CD8-positive, alpha-beta memory T cell (primary cell): ENCODE measurements at regions not wholly inside any gene's neighbourhood (a gene's known extent, or its start where the extent isn't known, plus 50 kb on each side); places are given as distances from the start of the nearest gene placed in this dataset.

Source experiments
- CTCF ChIA-PET: fragments of 350-600 bp; sonication (Branson Sonifier 250); formaldehyde crosslinking; loops from one replicate; lab custom pipeline; 2021; ENCODE audit warnings: antibody characterized with exemption; lab: Charles Lee
- POLR2A ChIA-PET: fragments of 350-600 bp; sonication (Branson Sonifier 250); formaldehyde crosslinking; loops from one replicate; lab custom pipeline; 2021; ENCODE audit warnings: antibody characterized with exemption; lab: Charles Lee
- DNase-seq, 5 donors: peaks; one replicate each; pipeline versions ENCODE4 v3.0.0 to v3.0.0-alpha.2; 2020 to 2022; ENCODE audit warnings: mixed read lengths in 1 of 5
- H3K27ac ChIP-seq: one replicate; pipeline ENCODE4 v1.7.0; 2013; ENCODE audit warnings: low read depth, mild to moderate bottlenecking, low read length, moderate library complexity
- H3K27me3 ChIP-seq: 2 replicates; pipeline ENCODE4 v1.7.0; 2013; ENCODE audit warnings: low read length, mild to moderate bottlenecking; ENCODE audit not compliant: insufficient read depth, poor library complexity, severe bottlenecking
- H3K36me3 ChIP-seq: 2 replicates; pipeline ENCODE4 v1.7.0; 2013; ENCODE audit warnings: mild to moderate bottlenecking, low read length, moderate library complexity; ENCODE audit not compliant: insufficient read depth
- H3K4me1 ChIP-seq: 2 replicates; pipeline ENCODE4 v1.7.0; 2013; ENCODE audit warnings: mild to moderate bottlenecking, low read length, moderate library complexity; ENCODE audit not compliant: insufficient read depth
- H3K4me3 ChIP-seq: 2 replicates; pipeline ENCODE4 v1.7.0; 2013; ENCODE audit warnings: mild to moderate bottlenecking, low read length
- H3K9me3 ChIP-seq: 2 replicates; pipeline ENCODE4 v1.7.0; 2013; ENCODE audit warnings: mild to moderate bottlenecking, low read length
- H3K27ac Mint-ChIP-seq, 8 donors: one replicate each; pipeline ENCODE4 v1.8.0; 2020 to 2021; ENCODE audit warnings: mixed read lengths in 8 of 8, mild to moderate bottlenecking in 6 of 8, inconsistent platforms in 3 of 8, moderate library complexity in 3 of 8
- H3K27me3 Mint-ChIP-seq, 2 donors: one replicate each; pipeline ENCODE4 v1.8.0; 2020 to 2021; ENCODE audit warnings: mixed read lengths in 2 of 2, mild to moderate bottlenecking in 1 of 2, moderate library complexity in 1 of 2
- H3K36me3 Mint-ChIP-seq, 3 donors: one replicate each; pipeline ENCODE4 v1.8.0; 2020 to 2021; ENCODE audit warnings: mixed read lengths in 3 of 3, inconsistent platforms in 1 of 3, mild to moderate bottlenecking in 1 of 3
- H3K4me1 Mint-ChIP-seq, 3 donors: one replicate each; pipeline ENCODE4 v1.8.0; 2020 to 2021; ENCODE audit warnings: mixed read lengths in 3 of 3, inconsistent platforms in 1 of 3, mild to moderate bottlenecking in 1 of 3
- H3K4me3 Mint-ChIP-seq, 7 donors: one replicate each; pipeline ENCODE4 v1.8.0; 2020 to 2021; ENCODE audit warnings: mixed read lengths in 7 of 7, mild to moderate bottlenecking in 6 of 7, moderate library complexity in 4 of 7, inconsistent platforms in 2 of 7
- H3K9me3 Mint-ChIP-seq, 5 donors: one replicate each; pipeline ENCODE4 v1.8.0; 2020 to 2022; ENCODE audit warnings: mixed read lengths in 5 of 5, mild to moderate bottlenecking in 3 of 5, moderate library complexity in 2 of 5, inconsistent platforms in 1 of 5

DNA sequence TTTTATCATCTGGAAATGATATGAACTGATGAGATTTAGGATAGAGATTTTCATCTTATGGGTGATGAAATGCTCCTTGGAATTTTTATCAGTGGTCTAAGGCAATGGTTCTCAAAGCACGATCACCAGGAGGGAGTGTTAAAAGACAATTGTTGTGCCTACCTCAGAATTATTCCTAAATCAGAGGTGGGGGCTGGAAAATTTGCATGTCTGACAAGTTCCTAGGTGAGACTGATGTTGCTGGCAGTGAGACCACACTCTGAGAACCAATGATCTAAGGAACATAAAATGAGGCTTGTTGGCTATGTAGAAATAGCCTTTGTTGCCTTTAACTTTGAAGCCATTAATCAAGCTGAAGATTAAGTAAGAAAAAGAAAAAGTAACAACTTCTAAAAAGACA, 416.6 kb upstream of the AZI2 start:
- no peak overlapping the region for H3K4me3 Mint-ChIP-seq
- ChIA-PET CTCF (no interaction called here), POLR2A (no interaction called here)
- Histone ChIP-seq H3K9me3 (no peaks in the 10 kb centered on the region), H3K27ac (no peak overlapping the region), H3K36me3 (no peaks in the 10 kb centered on the region), H3K4me1 (no peaks in the 10 kb centered on the region), H3K27me3 (no peaks in the 10 kb centered on the region), H3K4me3 (no peak overlapping the region)
- no peaks in the 10 kb centered on the region for H3K4me1 Mint-ChIP-seq
- peaks cover 0 to 6% of the 10 kb centered on the region in 2 donors for H3K27me3 Mint-ChIP-seq
- no peak for DNase-seq
- no peaks in the 10 kb centered on the region for H3K36me3 Mint-ChIP-seq
- H3K9me3 Mint-ChIP-seq, result peaks cover 0 to 13% (median 7%) of the 10 kb centered on the region in 5 donors
- H3K27ac Mint-ChIP-seq, result no peak overlapping the region

DNA sequence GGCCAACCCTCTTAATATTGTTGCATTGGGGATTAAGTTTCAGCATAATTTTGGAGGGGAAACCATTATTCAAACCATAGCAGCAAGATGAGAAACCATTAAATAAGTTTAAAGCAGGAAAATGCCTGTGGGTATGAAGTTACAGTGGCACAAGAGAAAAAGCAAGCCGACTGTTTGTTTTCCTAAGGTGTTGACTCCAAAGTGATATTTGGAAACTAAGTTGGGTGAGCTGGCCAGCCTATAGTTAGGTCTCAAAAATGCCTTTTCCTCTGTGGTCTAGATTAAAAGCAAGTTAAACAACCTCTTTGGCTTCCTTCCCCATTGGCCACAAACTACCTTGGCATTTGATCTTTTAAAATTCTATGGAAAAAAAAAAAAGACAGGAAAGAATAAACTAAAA, 419.8 kb upstream of the AZI2 start:
- H3K27me3 ChIP-seq, result no peaks in the 10 kb centered on the region
- H3K9me3 Mint-ChIP-seq, result peaks cover 16 to 32% (median 23%) of the 10 kb centered on the region in 5 donors
- no peaks in the 10 kb centered on the region for H3K9me3 ChIP-seq
- no peaks in the 10 kb centered on the region for H3K36me3 Mint-ChIP-seq
- no peak overlapping the region for H3K4me3 Mint-ChIP-seq
- H3K27me3 Mint-ChIP-seq, result peaks cover 0 to 6% of the 10 kb centered on the region in 2 donors
- H3K27ac ChIP-seq, result no peak overlapping the region
- ChIA-PET CTCF (no interaction called here), POLR2A (no interaction called here)
- no peaks in the 10 kb centered on the region for H3K36me3 ChIP-seq
- no peak overlapping the region for H3K4me3 ChIP-seq
- no peak for DNase-seq
- no peak overlapping the region for H3K27ac Mint-ChIP-seq
- H3K4me1 ChIP-seq, result no peaks in the 10 kb centered on the region
- H3K4me1 Mint-ChIP-seq, result no peaks in the 10 kb centered on the region

DNA sequence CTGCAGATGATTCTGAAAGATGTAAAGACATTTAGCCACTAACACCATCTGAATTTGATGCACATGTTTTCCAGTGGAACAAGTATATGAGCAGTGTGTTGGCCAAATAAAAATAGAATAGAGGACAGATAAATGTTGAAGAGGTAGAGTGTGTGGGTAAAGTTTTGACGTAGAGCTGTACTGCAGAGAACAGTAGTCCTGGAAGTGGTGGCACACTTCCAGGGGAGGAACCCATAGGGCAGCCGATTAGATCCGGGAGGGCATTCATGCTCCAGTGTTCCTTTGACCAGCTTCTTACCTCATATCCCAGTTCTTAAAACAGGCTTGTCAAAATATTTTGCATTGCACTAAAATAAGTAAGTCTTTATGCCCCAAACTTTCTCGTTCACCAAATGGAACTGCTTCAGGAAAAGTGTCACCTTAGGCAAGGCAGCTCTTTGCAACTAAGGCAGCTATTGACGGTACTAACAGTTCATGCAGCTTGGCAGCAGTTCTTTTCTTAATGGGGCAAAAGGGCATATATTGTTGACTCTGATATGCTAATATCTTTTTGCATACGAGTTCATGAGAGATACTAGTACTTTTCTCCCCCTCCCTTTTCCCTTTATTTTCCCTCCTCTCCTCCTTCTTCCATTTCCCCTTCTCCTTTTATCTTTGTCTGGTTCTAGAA, 429.3 kb upstream of the AZI2 start:
- Histone ChIP-seq H3K9me3 (no peaks in the 10 kb centered on the region), H3K36me3 (no peaks in the 10 kb centered on the region), H3K4me3 (no peak overlapping the region), H3K27me3 (no peaks in the 10 kb centered on the region), H3K27ac (no peak overlapping the region), H3K4me1 (no peaks in the 10 kb centered on the region)
- no peak for DNase-seq
- POLR2A ChIA-PET, result no interaction called here
- H3K27me3 Mint-ChIP-seq, result no peaks in the 10 kb centered on the region
- H3K4me3 Mint-ChIP-seq, result no peak overlapping the region
- H3K36me3 Mint-ChIP-seq, result peaks cover 0 to 1% (median 0%) of the 10 kb centered on the region in 3 donors
- no peaks in the 10 kb centered on the region for H3K4me1 Mint-ChIP-seq
- CTCF ChIA-PET, result interaction anchor here (1.2 kb wide), 1 partner anchor 9 kb away, joined by 3 read pairs; no protein-coding TSS in a partner anchor
- peaks cover 4 to 14% (median 4%) of the 10 kb centered on the region in 5 donors for H3K9me3 Mint-ChIP-seq
- H3K27ac Mint-ChIP-seq, result no peak overlapping the region

DNA sequence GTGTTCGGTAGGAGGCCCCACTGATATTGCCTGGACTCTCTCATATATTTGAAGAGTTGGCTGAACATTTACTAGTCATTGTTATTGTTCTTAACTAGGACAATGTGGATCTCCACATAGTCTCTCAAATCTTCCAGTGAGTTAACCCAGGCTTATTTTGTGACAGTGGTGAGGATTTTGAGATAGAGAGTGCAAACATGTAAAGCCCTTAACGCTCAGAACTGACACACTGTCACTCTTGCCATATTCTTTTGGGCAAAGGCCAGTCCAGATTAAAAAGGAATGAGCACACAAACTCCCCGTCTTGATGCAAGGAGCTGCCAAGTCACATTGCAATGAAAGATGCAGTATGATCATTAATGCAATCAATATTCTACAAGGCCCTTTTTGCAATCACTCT, 431.9 kb upstream of the AZI2 start:
- Mint-ChIP-seq H3K4me3 (no peak overlapping the region), H3K4me1 (no peaks in the 10 kb centered on the region)

DNA sequence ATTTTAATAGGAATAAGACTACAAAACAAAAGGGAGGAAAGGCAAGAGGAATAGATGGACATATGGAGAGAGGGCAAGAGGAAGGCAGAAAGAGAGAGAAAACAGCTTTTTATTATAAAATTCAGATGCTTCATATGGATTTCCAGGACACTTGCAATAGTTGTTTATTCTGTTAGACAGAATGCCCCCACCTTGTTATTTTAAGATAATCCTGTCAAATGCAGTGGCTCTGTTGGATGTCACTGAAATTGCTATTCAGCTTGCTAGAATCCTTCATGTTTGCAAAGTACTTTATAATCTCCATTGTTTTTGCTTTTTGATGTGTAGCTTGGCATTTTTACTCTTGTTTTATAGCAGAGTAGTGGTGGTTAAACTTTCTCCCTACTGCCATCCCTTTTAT, 432.4 kb upstream of the AZI2 start:
- H3K4me1 Mint-ChIP-seq, result no peaks in the 10 kb centered on the region
- POLR2A ChIA-PET, result no interaction called here
- no peak overlapping the region for H3K4me3 ChIP-seq
- no peak overlapping the region for H3K27ac Mint-ChIP-seq
- H3K27me3 Mint-ChIP-seq, result no peaks in the 10 kb centered on the region
- H3K27ac ChIP-seq, result no peak overlapping the region
- H3K36me3 Mint-ChIP-seq, result peaks cover 0 to 1% (median 0%) of the 10 kb centered on the region in 3 donors
- H3K4me3 Mint-ChIP-seq, result no peak overlapping the region
- no peaks in the 10 kb centered on the region for H3K36me3 ChIP-seq
- no peaks in the 10 kb centered on the region for H3K4me1 ChIP-seq
- CTCF ChIA-PET, result no interaction called here
- no peaks in the 10 kb centered on the region for H3K27me3 ChIP-seq
- H3K9me3 Mint-ChIP-seq, result peaks cover 0 to 2% (median 0%) of the 10 kb centered on the region in 5 donors
- H3K9me3 ChIP-seq, result no peaks in the 10 kb centered on the region
- DNase-seq, result no peak

More for the DNA sequence above, 431.9 kb upstream of the AZI2 start:
- Mint-ChIP-seq H3K27ac (no peak overlapping the region), H3K9me3 (peaks cover 0 to 2% (median 0%) of the 10 kb centered on the region in 5 donors), H3K27me3 (no peaks in the 10 kb centered on the region), H3K36me3 (peaks cover 0 to 1% (median 0%) of the 10 kb centered on the region in 3 donors)
- H3K36me3 ChIP-seq, result no peaks in the 10 kb centered on the region
- H3K4me1 ChIP-seq, result no peaks in the 10 kb centered on the region
- H3K27ac ChIP-seq, result no peak overlapping the region
- POLR2A ChIA-PET, result no interaction called here
- CTCF ChIA-PET, result no interaction called here
- DNase-seq, result no peak
- H3K9me3 ChIP-seq, result no peaks in the 10 kb centered on the region
- H3K27me3 ChIP-seq, result no peaks in the 10 kb centered on the region
- no peak overlapping the region for H3K4me3 ChIP-seq

DNA sequence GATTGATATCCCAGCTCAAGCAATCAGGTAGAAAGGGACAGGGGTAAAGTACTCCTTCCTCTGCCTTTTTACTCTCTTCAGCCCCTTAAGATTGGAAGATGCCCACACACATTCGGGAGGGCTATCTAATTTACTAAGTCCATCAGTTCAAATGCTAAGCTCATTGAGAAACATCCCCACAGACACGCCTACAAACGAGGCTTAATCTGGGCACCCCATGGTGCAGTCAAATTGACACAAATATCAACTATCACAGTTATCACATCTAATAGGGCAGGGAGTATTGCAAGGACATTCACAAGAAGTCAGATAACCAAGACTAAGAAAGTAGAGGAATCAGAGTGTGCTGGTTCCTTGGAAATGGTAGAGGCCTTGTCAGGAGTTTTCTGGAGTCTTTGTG, 437.8 kb upstream of the AZI2 start:
- peaks cover 0 to 2% (median 0%) of the 10 kb centered on the region in 3 donors for H3K36me3 Mint-ChIP-seq
- no peak overlapping the region for H3K27ac ChIP-seq
- H3K27me3 ChIP-seq, result no peaks in the 10 kb centered on the region
- H3K4me1 ChIP-seq, result no peaks in the 10 kb centered on the region
- CTCF ChIA-PET, result interaction anchor here (1.2 kb wide), 1 partner anchor 8 kb away, joined by 3 read pairs; no protein-coding TSS in a partner anchor
- DNase-seq, result no peak
- POLR2A ChIA-PET, result no interaction called here
- no peaks in the 10 kb centered on the region for H3K27me3 Mint-ChIP-seq
- H3K36me3 ChIP-seq, result no peaks in the 10 kb centered on the region
- H3K27ac Mint-ChIP-seq, result no peak overlapping the region
- no peaks in the 10 kb centered on the region for H3K9me3 ChIP-seq
- H3K4me3 ChIP-seq, result no peak overlapping the region
- H3K4me1 Mint-ChIP-seq, result no peaks in the 10 kb centered on the region
- H3K4me3 Mint-ChIP-seq, result no peak overlapping the region
- peaks cover 0 to 2% (median 0%) of the 10 kb centered on the region in 5 donors for H3K9me3 Mint-ChIP-seq

DNA sequence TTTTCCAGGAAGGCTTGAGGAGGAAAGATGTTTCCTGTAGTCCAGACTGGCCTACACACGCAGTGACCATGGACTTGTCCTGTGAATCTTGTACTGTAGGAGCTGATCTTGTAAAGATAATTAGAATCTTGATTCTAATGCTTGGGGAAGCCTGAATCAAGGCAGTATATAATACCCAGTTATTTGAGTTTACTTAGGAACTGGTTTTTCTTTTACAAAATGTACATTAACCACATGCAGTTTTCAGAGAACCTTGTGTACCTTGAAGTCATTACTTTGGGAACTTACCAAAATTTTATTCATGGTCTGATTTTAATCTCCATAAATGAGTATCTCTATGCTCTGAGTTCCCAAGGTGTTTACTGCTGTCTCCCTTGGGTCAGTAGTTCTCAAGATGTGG, 439.9 kb upstream of the AZI2 start:
- no peaks in the 10 kb centered on the region for H3K27me3 Mint-ChIP-seq
- Histone ChIP-seq H3K9me3 (no peaks in the 10 kb centered on the region), H3K4me1 (no peaks in the 10 kb centered on the region), H3K4me3 (no peak overlapping the region), H3K27me3 (no peaks in the 10 kb centered on the region), H3K27ac (no peak overlapping the region), H3K36me3 (no peaks in the 10 kb centered on the region)
- H3K4me3 Mint-ChIP-seq, result no peak overlapping the region
- DNase-seq, result no peak
- H3K27ac Mint-ChIP-seq, result no peak overlapping the region
- CTCF ChIA-PET, result no interaction called here
- H3K36me3 Mint-ChIP-seq, result peaks cover 0 to 2% (median 0%) of the 10 kb centered on the region in 3 donors
- POLR2A ChIA-PET, result no interaction called here
- H3K9me3 Mint-ChIP-seq, result no peaks in the 10 kb centered on the region
- no peaks in the 10 kb centered on the region for H3K4me1 Mint-ChIP-seq

DNA sequence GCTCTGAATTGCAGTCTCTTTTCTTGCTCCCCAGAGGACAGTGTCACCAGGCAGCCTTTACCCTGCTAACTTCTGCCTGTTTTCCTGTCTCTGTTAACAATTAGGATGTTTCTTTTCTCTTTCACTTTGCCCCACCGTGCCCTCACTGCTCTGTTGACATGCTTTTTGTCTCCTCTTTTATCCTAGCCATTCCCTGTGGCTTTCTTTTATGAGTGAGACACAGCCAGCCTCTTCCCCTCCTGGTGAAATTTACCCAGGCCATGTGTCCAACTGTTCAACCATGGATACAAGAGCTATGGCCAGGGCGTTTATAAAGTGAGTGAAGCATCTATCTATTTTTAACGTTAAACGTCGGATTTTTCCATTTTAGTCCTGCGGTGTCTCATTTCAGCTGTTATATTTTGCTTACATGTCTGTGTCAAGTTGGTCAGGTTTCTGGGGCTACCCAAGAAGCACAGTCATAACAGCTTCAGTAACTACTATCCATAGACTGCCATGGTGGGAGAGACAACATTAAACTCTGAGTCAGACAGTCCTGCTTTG, 443.2 kb upstream of the AZI2 start:
- no peak for DNase-seq
- Mint-ChIP-seq H3K27ac (peak overlapping the region in 1 of 8 donors; percentile 55), H3K4me1 (no peaks in the 10 kb centered on the region), H3K4me3 (no peak overlapping the region), H3K36me3 (peaks cover 0 to 2% (median 0%) of the 10 kb centered on the region in 3 donors), H3K9me3 (no peaks in the 10 kb centered on the region), H3K27me3 (no peaks in the 10 kb centered on the region)
- Histone ChIP-seq H3K9me3 (no peaks in the 10 kb centered on the region), H3K27me3 (no peaks in the 10 kb centered on the region), H3K4me3 (no peak overlapping the region), H3K36me3 (no peaks in the 10 kb centered on the region), H3K27ac (no peak overlapping the region), H3K4me1 (no peaks in the 10 kb centered on the region)
- CTCF ChIA-PET, result no interaction called here
- POLR2A ChIA-PET, result no interaction called here
